GM10248 (cell line): ENCODE measurements at regions not wholly inside any gene's neighbourhood (a gene's known extent, or its start where the extent isn't known, plus 50 kb on each side); places are given as distances from the start of the nearest gene placed in this dataset.
"Not testable (repeated sequence)": the region's sequence is repeated elsewhere in the genome, so short reads cannot be mapped to it uniquely, and the experiment has no call there.

ENCODE experiments used
- CTCF ChIA-PET: fragments of 300-600 bp; sonication (Branson Sonifier 250); formaldehyde crosslinking; extraction: SDS; loops from one replicate; lab custom pipeline; 2021; ENCODE audit warnings: antibody characterized with exemption; lab: Yijun Ruan, JAX
- POLR2A ChIA-PET: fragments of 350-650 bp; sonication (Branson Sonifier 250); formaldehyde crosslinking; extraction: SDS; loops from one replicate; lab custom pipeline; 2020; ENCODE audit warnings: antibody characterized with exemption; lab: Yijun Ruan, JAX
- DNase-seq: peaks from one replicate; pipeline ENCODE4 v3.0.0; 2012; ENCODE audit errors: extremely low spot score
- CTCF ChIP-seq: IDR thresholded peaks from 2 replicates; pipeline ENCODE4 v1.5.1; 2012; ENCODE audit warnings: mild to moderate bottlenecking, low read depth; ENCODE audit errors: extremely low read depth, missing control alignments, control extremely low read depth

- ChIA-PET POLR2A (no interaction called here), CTCF (interaction anchor here (0.9 to 4.3 kb wide), 2 partner anchors 11 to 17 kb away, joined by 3 to 23 read pairs; no protein-coding TSS in a partner anchor)
- TF ChIP-seq CTCF = no peak
- DNase-seq = no peak
Observed at GRCh38 chr9:75197561-75197960, 109.2 kb downstream of the OSTF1 start.

- no peak for TF ChIP-seq CTCF
- POLR2A ChIA-PET = no interaction called here
- CTCF ChIA-PET = interaction anchor here (4.3 kb wide), 1 partner anchor 12 kb away, joined by 23 read pairs; no protein-coding TSS in a partner anchor
- DNase-seq = no peak
Observed at GRCh38 chr9:75198436-75198835, 110.1 kb downstream of the OSTF1 start.

GRCh38 chr9:75200892-75201470 is 112.7 kb downstream of the OSTF1 start:
- peak; percentile 58 for TF ChIP-seq CTCF
- CTCF ChIA-PET = interaction anchor here (0.8 to 3.1 kb wide), 12 partner anchors 9 to 1101 kb away, joined by 3 to 16 read pairs (median 4); no protein-coding TSS in a partner anchor
- DNase-seq = peak; percentile 31
- POLR2A ChIA-PET = no interaction called here

- CTCF ChIA-PET = interaction anchor here (0.8 to 3.1 kb wide), 13 partner anchors 8 to 1100 kb away, joined by 3 to 16 read pairs (median 4); no protein-coding TSS in a partner anchor
- TF ChIP-seq CTCF = no peak
- POLR2A ChIA-PET = no interaction called here
- DNase-seq = no peak
Observed at GRCh38 chr9:75201480-75202209, 113.3 kb downstream of the OSTF1 start.

GRCh38 chr9:75207997-75208396 is 119.7 kb downstream of the OSTF1 start:
- CTCF ChIA-PET, DNase-seq, POLR2A ChIA-PET: not testable (repeated sequence)

- no peak for TF ChIP-seq CTCF
- DNase-seq = no peak
- ChIA-PET CTCF (interaction anchor here (1.3 kb wide), 1 partner anchor 9 kb away, joined by 4 read pairs; no protein-coding TSS in a partner anchor), POLR2A (no interaction called here)
Observed at GRCh38 chr9:75210215-75210614, 121.9 kb downstream of the OSTF1 start.

- ChIA-PET CTCF (interaction anchor here (1.0 to 1.8 kb wide), 2 partner anchors 14 to 15 kb away, joined by 3 to 4 read pairs; no protein-coding TSS in a partner anchor), POLR2A (no interaction called here)
- DNase-seq = no peak
- no peak for TF ChIP-seq CTCF
Observed at GRCh38 chr9:75213765-75214164, 125.5 kb downstream of the OSTF1 start.
